SK-N-MC (cell line): ENCODE measurements at regions not wholly inside any gene's neighbourhood (a gene's known extent, or its start where the extent isn't known, plus 50 kb on each side); places are given as distances from the start of the nearest gene placed in this dataset.

Experiments
- DNase-seq: peaks from one replicate; pipeline ENCODE4 v3.0.0-alpha.2; 2011; ENCODE audit warnings: low read depth, low spot score
- H3K27ac ChIP-seq: fragments of 200-600 bp; sonication (generic); 2 replicates; pipeline ENCODE4 v1.5.1; 2016; ENCODE audit warnings: mixed run types
- H3K36me3 ChIP-seq: fragments of 200-600 bp; sonication (generic); 2 replicates; pipeline ENCODE4 v1.6.1; 2017; ENCODE audit warnings: antibody characterized with exemption, low read length, mixed read lengths; ENCODE audit not compliant: insufficient read depth
- H3K4me3 ChIP-seq: fragments of 200-600 bp; sonication (generic); 2 replicates; pipeline ENCODE4 v1.5.1; 2016
- H3K9ac ChIP-seq: fragments of 200-600 bp; sonication (generic); 2 replicates; pipeline ENCODE4 v1.8.0; 2017; ENCODE audit warnings: mixed run types, mixed read lengths; ENCODE audit not compliant: insufficient read length
- H3K9me3 ChIP-seq: fragments of 200-600 bp; sonication (generic); 2 replicates; pipeline ENCODE4 v1.6.1; 2017; ENCODE audit warnings: low read depth, mild to moderate bottlenecking, antibody characterized with exemption, low read length, moderate library complexity, mixed read lengths
- EZH2 ChIP-seq: fragments of 200-600 bp; sonication (generic); IDR thresholded peaks from one replicate; pipeline ENCODE4 v1.6.1; 2017; ENCODE audit warnings: antibody characterized with exemption
- FOXP2 ChIP-seq: optimal IDR thresholded peaks from 2 replicates; pipeline ENCODE3; 2011; ENCODE audit warnings: mild to moderate bottlenecking, moderate library complexity; ENCODE audit not compliant: insufficient read depth; ENCODE audit errors: extremely low read length, control extremely low read depth
- POLR2AphosphoS5 ChIP-seq: IDR thresholded peaks from 2 replicates; pipeline ENCODE4 v1.6.1; 2012; ENCODE audit warnings: mild to moderate bottlenecking, low read depth, low read length, borderline replicate concordance

DNA sequence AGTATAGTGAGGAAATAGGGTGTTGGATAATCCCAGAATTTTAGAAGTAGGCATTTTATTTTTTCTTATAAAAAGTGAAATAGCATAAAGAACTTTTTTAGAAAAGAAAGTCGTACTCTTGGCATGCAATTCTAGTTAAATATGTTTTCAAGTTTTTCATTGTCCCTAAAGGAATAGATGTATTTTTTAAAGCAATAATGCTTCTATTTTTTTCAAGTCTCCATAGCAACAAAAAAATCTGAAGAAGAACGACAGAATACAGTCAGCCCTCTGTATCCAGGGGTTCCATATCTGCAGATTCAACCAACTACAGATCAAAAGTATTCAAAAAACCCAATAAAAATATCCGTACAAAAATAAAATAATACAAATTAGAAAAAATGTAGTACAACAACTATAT, 538.2 kb downstream of the GLUD2 start:
- DNase-seq, result no peak
- Histone ChIP-seq H3K9me3 (no peaks in the 10 kb centered on the region), H3K27ac (no peak overlapping the region), H3K36me3 (no peaks in the 10 kb centered on the region), H3K9ac (no peak overlapping the region), H3K4me3 (no peak overlapping the region)
- no peak for TF ChIP-seq FOXP2
- TF ChIP-seq EZH2, result no peak
- TF ChIP-seq POLR2AphosphoS5, result no peak

DNA sequence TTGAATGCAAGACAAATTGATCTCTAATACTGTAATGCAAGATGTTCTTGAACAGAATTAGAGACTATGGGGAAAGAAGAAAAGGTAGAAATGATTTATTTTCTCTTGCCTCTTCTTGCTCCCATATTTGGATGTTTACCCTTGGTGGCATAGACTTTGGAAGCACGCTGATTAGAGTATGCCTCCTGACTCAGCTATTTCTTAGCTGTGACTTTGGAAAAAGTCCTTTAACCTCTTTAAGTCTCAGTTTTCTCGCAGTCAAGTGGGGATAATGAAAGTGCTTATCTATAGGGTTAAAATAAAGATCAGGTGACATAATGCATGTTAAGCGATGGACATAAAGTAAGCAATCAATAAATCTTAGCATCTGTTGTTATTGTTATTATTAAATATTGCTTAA, 545.5 kb downstream of the GLUD2 start:
- no peak for TF ChIP-seq EZH2
- no peak for TF ChIP-seq FOXP2
- TF ChIP-seq POLR2AphosphoS5, result no peak
- no peak for DNase-seq
- H3K27ac ChIP-seq, result no peak overlapping the region
- H3K36me3 ChIP-seq, result no peaks in the 10 kb centered on the region
- no peaks in the 10 kb centered on the region for H3K9me3 ChIP-seq
- no peak overlapping the region for H3K4me3 ChIP-seq
- no peak overlapping the region for H3K9ac ChIP-seq

DNA sequence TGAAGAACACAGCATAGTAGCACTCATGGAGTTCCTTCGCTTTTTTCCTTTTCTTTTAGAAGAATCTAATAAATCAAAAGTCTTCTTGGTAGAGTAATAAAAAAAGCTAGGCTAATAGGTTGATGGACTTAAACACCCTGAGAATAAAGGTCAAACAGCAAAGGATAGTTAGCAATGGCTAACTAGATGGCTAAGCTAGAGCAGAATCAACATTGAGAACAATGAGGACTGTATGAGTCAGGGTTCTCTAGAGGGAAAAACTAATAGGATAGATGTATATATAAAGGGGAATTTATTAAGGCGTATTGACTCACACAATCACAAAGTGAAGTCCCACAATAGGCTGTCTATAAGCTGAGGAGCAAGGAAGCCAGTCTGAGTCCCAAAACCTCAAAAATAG, 550.9 kb downstream of the GLUD2 start:
- DNase-seq, result no peak
- Histone ChIP-seq H3K27ac (no peak overlapping the region), H3K9ac (no peak overlapping the region)

DNA sequence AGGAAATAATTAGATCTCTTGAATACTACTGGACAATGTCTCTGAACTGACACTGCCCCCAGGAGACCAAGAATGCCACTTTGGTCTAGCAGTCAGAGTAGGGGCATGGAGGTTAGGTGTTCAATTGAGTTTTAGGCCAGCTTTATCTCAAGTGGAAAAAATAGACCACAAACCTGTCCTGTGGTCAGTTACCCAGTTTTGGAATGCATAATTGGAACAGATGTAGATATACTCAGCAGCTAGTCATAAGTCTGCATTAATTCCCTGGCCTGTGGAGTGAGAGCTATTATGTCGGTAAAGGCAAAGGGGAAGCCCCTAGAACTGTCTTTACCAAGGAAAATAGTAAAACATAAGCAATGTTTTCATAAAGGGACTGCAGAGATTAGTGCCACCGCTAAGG, 587.7 kb downstream of the GLUD2 start:
- no peak overlapping the region for H3K27ac ChIP-seq
- H3K9me3 ChIP-seq, result no peaks in the 10 kb centered on the region
- DNase-seq, result no peak
- H3K36me3 ChIP-seq, result no peaks in the 10 kb centered on the region
- H3K9ac ChIP-seq, result no peak overlapping the region
- H3K4me3 ChIP-seq, result no peak overlapping the region
- TF ChIP-seq EZH2 (no peak), POLR2AphosphoS5 (no peak), FOXP2 (no peak)

More for the DNA sequence above, 550.9 kb downstream of the GLUD2 start:
- Histone ChIP-seq H3K9me3 (no peaks in the 10 kb centered on the region), H3K4me3 (no peak overlapping the region), H3K36me3 (no peaks in the 10 kb centered on the region)
- TF ChIP-seq POLR2AphosphoS5 (no peak), FOXP2 (no peak), EZH2 (no peak)

DNA sequence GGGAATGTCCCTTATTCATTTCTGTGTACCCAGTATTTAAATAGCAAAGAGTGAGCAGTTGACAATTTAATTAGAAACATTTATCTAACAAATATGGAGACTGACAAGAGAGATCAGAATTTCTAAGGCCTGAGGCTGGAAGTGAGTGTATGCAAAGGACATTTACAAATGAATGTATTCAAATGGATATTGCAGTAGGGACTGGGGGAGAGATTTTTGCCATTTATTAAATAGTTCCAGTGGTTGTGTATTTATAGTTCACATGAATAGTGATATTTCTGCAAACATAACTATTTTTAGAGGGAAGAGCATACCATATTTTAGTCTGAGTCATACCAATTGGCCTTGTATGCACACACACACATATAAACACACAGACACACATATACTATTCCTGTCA, 592.4 kb downstream of the GLUD2 start:
- H3K4me3 ChIP-seq, result no peak overlapping the region

DNA sequence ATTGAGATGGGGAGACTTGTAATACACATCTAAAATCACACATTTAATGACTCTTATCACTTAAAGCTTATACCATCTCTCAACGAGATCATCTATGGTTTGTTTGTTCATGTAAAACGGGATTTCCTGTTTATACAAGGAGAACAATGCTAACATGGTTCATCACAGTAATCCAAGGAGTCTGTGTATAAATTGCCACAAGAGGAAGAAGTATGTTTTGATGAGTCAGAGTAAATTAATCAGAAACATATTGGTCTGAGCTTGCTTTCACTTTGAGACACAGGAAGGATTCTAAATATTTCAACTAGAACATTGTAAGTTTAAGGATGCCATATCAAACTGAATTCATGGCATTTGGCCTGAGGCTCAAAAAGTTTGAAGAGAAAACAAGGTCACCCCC, 594.1 kb downstream of the GLUD2 start:
- no peak overlapping the region for H3K27ac ChIP-seq

More for the DNA sequence above, 592.4 kb downstream of the GLUD2 start:
- Histone ChIP-seq H3K27ac (no peak overlapping the region), H3K9ac (no peak overlapping the region), H3K36me3 (no peaks in the 10 kb centered on the region), H3K9me3 (no peaks in the 10 kb centered on the region)
- DNase-seq, result no peak
- TF ChIP-seq EZH2, result no peak
- TF ChIP-seq FOXP2, result no peak
- TF ChIP-seq POLR2AphosphoS5, result no peak

DNA sequence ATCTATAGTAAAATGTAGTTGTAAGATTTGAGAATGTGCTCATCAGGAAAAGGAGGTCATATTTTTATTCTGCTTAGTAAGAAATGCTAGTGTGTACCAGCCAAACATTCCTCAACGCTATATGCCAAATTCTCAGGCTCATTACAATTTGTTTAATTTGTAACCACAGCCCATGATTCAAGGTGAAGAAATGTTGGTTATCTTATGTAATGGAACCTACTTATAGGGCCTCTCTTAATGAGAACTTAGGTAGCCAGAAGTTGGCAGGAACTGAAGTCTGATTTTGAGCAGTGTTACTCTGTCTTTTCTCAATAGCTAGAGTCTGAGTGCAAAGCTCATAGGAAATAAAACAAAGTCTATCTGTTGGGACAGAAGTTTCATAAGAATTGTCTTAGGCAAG, 595.0 kb downstream of the GLUD2 start:
- DNase-seq, result no peak
- TF ChIP-seq EZH2, result no peak
- no peak for TF ChIP-seq FOXP2
- no peak for TF ChIP-seq POLR2AphosphoS5
- Histone ChIP-seq H3K27ac (no peak overlapping the region), H3K9me3 (no peaks in the 10 kb centered on the region), H3K36me3 (no peaks in the 10 kb centered on the region), H3K9ac (no peak overlapping the region), H3K4me3 (no peak overlapping the region)

More for the DNA sequence above, 594.1 kb downstream of the GLUD2 start:
- H3K36me3 ChIP-seq, result no peaks in the 10 kb centered on the region
- peak; percentile 57; the same call in 1 of the 2 replicates for TF ChIP-seq POLR2AphosphoS5
- no peak for TF ChIP-seq EZH2
- TF ChIP-seq FOXP2, result peak; percentile 76
- DNase-seq, result peak; percentile 52
- H3K9ac ChIP-seq, result no peak overlapping the region
- no peak overlapping the region for H3K4me3 ChIP-seq
- no peaks in the 10 kb centered on the region for H3K9me3 ChIP-seq

DNA sequence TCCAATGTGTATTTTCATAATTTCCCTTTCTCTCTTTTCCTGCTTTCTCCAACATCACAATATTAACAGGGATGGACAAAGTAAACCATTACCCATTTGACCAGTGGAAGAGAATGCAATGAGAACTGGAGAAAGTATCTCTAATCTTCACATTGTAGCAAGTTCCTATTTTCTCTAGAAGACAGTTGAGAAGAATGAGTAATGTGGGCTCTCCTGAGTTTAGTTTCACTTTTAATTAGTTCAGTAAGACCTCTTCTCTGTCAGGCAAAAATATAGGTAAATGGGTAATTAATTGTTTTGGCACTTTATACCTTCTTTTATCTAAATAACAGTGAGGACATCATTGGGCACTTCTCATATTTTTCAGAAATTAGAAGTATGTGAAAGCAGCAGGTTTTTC, 602.0 kb downstream of the GLUD2 start:
- no peaks in the 10 kb centered on the region for H3K36me3 ChIP-seq
- no peak overlapping the region for H3K27ac ChIP-seq
- H3K9ac ChIP-seq, result no peak overlapping the region
- no peak overlapping the region for H3K4me3 ChIP-seq
- DNase-seq, result no peak
- TF ChIP-seq FOXP2, result no peak
- TF ChIP-seq POLR2AphosphoS5, result no peak
- no peak for TF ChIP-seq EZH2
- no peaks in the 10 kb centered on the region for H3K9me3 ChIP-seq

DNA sequence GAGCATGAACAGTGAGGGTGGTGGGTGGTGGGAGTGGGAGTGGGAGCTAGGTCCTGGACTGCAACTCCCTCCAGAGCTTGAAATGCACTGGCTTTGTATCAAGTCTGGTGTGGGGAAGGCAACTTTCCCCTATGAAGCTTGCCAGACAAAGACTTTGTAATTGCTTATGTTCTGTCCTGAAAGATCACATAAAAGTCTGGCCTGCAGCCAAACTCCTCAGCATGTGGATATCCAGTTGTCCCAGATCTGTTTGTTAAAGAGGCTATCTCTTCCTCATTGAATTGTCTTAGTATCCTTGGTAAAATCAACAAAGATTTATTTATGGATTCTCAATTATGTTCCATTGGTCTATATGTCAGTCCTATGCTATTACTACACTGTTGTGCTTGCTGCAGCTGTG, 607.9 kb downstream of the GLUD2 start:
- no peak overlapping the region for H3K4me3 ChIP-seq
- no peak overlapping the region for H3K9ac ChIP-seq
- no peaks in the 10 kb centered on the region for H3K36me3 ChIP-seq
- TF ChIP-seq FOXP2 (no peak), EZH2 (no peak), POLR2AphosphoS5 (no peak)
- H3K9me3 ChIP-seq, result no peaks in the 10 kb centered on the region
- no peak for DNase-seq
- H3K27ac ChIP-seq, result no peak overlapping the region
